GM19035 (cell line): ENCODE measurements at regions not wholly inside any gene's neighbourhood (a gene's known extent, or its start where the extent isn't known, plus 50 kb on each side); places are given as distances from the start of the nearest gene placed in this dataset.
"Not testable (repeated sequence)": the region's sequence is repeated elsewhere in the genome, so short reads cannot be mapped to it uniquely, and the experiment has no call there.

Experiments
- ATAC-seq: cut with Tn5 transposase; IDR thresholded peaks from one replicate; pipeline ENCODE4 v1.9.1; 2021; ENCODE audit not compliant: unreplicated experiment

GRCh38 chr5:124521461-124522230 lies 224.8 kb downstream of the ZNF608 start:
- ATAC-seq: no peak

GRCh38 chr5:124519396-124519795 lies 227.0 kb downstream of the ZNF608 start:
- ATAC-seq: peak; percentile 69

GRCh38 chr5:124516567-124516966 lies 229.9 kb downstream of the ZNF608 start:
- no peak for ATAC-seq

GRCh38 chr5:124515497-124516245 lies 230.8 kb downstream of the ZNF608 start:
- no peak for ATAC-seq

- no peak for ATAC-seq
These were observed 231.5 kb downstream of the ZNF608 start for GRCh38 chr5:124514956-124515355.

- ATAC-seq: no peak
These were observed 233.3 kb downstream of the ZNF608 start for GRCh38 chr5:124512952-124513632.

GRCh38 chr5:124512236-124512635 lies 234.2 kb downstream of the ZNF608 start:
- ATAC-seq: no peak

- ATAC-seq: no peak
These were observed 234.6 kb downstream of the ZNF608 start for GRCh38 chr5:124511791-124512190.

GRCh38 chr5:124507688-124508087 lies 238.8 kb downstream of the ZNF608 start:
- ATAC-seq: no peak

- peak; percentile 98 for ATAC-seq
These were observed 242.1 kb downstream of the ZNF608 start for GRCh38 chr5:124504081-124504916.

GRCh38 chr5:124502551-124502950 lies 243.9 kb downstream of the ZNF608 start:
- ATAC-seq: no peak

- ATAC-seq: not testable (repeated sequence)
These were observed 246.6 kb downstream of the ZNF608 start for GRCh38 chr5:124499818-124500217.

- ATAC-seq: not testable (repeated sequence)
These were observed 249.5 kb downstream of the ZNF608 start for GRCh38 chr5:124496968-124497367.

- no peak for ATAC-seq
These were observed 251.8 kb downstream of the ZNF608 start for GRCh38 chr5:124494540-124495116.

- no peak for ATAC-seq
These were observed 253.8 kb downstream of the ZNF608 start for GRCh38 chr5:124492444-124493224.

- ATAC-seq: not testable (repeated sequence)
These were observed 256.1 kb downstream of the ZNF608 start for GRCh38 chr5:124490315-124490714.

GRCh38 chr5:124481419-124481818 lies 265.0 kb downstream of the ZNF608 start:
- no peak for ATAC-seq

GRCh38 chr5:124480964-124481363 lies 265.5 kb downstream of the ZNF608 start:
- no peak for ATAC-seq

GRCh38 chr5:124480022-124480421 lies 266.4 kb downstream of the ZNF608 start:
- ATAC-seq: no peak

- ATAC-seq: no peak
These were observed 268.2 kb downstream of the ZNF608 start for GRCh38 chr5:124478264-124478663.
